Stomach (tissue), 4 donors: ENCODE measurements at regions not wholly inside any gene's neighbourhood (a gene's known extent, or its start where the extent isn't known, plus 50 kb on each side); places are given as distances from the start of the nearest gene placed in this dataset.

Experiments used
- CTCF ChIP-seq, 7 experiments: fragments of 450-650 bp in 4 of 7; fragments of 200-600 bp in 3 of 7; sonication (generic) in 3 of 7; IDR thresholded peaks; one replicate each; pipeline ENCODE4 v1.5.1; 2016 to 2019; ENCODE audit warnings: antibody characterized with exemption in 7 of 7, control low read depth in 2 of 7, mild to moderate bottlenecking in 1 of 7
- POLR2A ChIP-seq, 4 donors: fragments of 450-650 bp; IDR thresholded peaks; one replicate each; pipeline ENCODE4 v1.6.1; 2016; ENCODE audit warnings: antibody characterized with exemption in 4 of 4, control low read depth in 2 of 4, mild to moderate bottlenecking in 1 of 4, moderate library complexity in 1 of 4

GRCh38 chr4:124133753-124134152 lies 578.8 kb downstream of the ANKRD50 start:
- TF ChIP-seq CTCF (IDR thresholded peaks at IDR 0.05) (no peak), POLR2A (IDR thresholded peaks at IDR 0.05) (no peak)
